Activated CD4-positive, alpha-beta T cell treated with anti-CD3 and anti-CD28 coated beads, Interleukin-2, amount 10 ng/mL, durations not matched to agents 7 days and 5 days (primary cell): ENCODE measurements at regions not wholly inside any gene's neighbourhood (a gene's known extent, or its start where the extent isn't known, plus 50 kb on each side); places are given as distances from the start of the nearest gene placed in this dataset.

Experiments
- CTCF ChIA-PET: fragments of 350-600 bp; sonication (Branson Sonifier 250); formaldehyde crosslinking; loops from one replicate; lab custom pipeline; 2021; ENCODE audit warnings: antibody characterized with exemption; lab: Charles Lee
- POLR2A ChIA-PET: fragments of 350-600 bp; sonication (Branson Sonifier 250); formaldehyde crosslinking; loops from one replicate; lab custom pipeline; 2021; ENCODE audit warnings: antibody characterized with exemption; lab: Charles Lee
- DNase-seq: peaks from one replicate; pipeline ENCODE4 v3.0.0-alpha.2; 2020
- H3K27ac Mint-ChIP-seq: one replicate; pipeline ENCODE4 v1.8.0; 2021; ENCODE audit warnings: mild to moderate bottlenecking, moderate library complexity, mixed read lengths
- H3K27me3 Mint-ChIP-seq: one replicate; pipeline ENCODE4 v1.8.0; 2021; ENCODE audit warnings: mixed read lengths
- H3K36me3 Mint-ChIP-seq: one replicate; pipeline ENCODE4 v1.8.0; 2021; ENCODE audit warnings: low read depth, mixed read lengths
- H3K4me1 Mint-ChIP-seq: one replicate; pipeline ENCODE4 v1.8.0; 2021; ENCODE audit warnings: mixed read lengths
- H3K4me3 Mint-ChIP-seq: one replicate; pipeline ENCODE4 v1.8.0; 2021; ENCODE audit warnings: mild to moderate bottlenecking, moderate library complexity, mixed read lengths
- H3K9me3 Mint-ChIP-seq: one replicate; pipeline ENCODE4 v1.8.0; 2021; ENCODE audit warnings: mixed read lengths

DNA sequence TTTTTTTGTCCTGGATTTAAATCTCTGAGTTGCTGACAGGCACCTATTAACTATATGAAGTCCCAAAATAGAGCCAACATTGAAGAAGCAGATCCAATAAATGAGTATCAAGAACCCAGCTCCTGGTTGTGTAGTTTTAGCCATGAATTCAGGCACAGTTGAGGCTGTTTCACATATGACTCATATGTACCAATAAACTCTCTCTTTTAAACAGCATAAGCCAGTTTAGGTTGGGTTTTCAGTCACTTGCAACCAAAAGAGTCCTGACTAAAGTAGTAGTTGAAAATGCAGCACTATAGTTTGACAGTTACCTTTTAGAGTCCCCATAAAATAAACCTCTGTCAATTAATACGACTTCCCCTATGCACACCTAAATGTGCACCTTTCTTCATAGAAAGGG lies 389.9 kb downstream of the RPS29 start:
- ChIA-PET CTCF (no interaction called here), POLR2A (no interaction called here)
- DNase-seq, result no peak
- Mint-ChIP-seq H3K4me3 (no peak overlapping the region), H3K36me3 (no peaks in the 10 kb centered on the region), H3K9me3 (no peaks in the 10 kb centered on the region), H3K27ac (no peak overlapping the region), H3K4me1 (no peaks in the 10 kb centered on the region), H3K27me3 (no peaks in the 10 kb centered on the region)

DNA sequence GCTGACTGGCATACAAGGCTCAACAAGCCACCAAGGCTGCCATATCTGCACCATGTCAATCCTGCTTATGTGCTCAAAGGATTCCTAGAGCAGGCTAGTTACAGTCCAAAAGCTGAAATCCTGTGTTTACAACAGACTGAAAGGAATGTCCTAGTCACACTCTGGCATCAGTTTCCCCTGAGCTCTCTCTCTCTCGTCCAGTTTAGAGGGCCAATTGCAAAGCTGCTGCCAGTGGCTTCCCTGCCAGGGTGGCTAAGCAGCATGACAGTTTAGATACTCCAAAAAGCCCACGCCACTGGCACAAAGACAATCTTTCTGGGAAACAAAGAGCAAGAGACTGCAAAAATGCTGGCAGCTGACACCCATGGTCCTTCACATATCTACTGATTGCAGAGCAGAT lies 392.1 kb downstream of the RPS29 start:
- no peak overlapping the region for H3K27ac Mint-ChIP-seq
- no peaks in the 10 kb centered on the region for H3K36me3 Mint-ChIP-seq
- no peaks in the 10 kb centered on the region for H3K4me1 Mint-ChIP-seq
- H3K9me3 Mint-ChIP-seq, result no peaks in the 10 kb centered on the region
- H3K27me3 Mint-ChIP-seq, result no peaks in the 10 kb centered on the region
- CTCF ChIA-PET, result no interaction called here
- POLR2A ChIA-PET, result no interaction called here
- no peak for DNase-seq
- no peak overlapping the region for H3K4me3 Mint-ChIP-seq

DNA sequence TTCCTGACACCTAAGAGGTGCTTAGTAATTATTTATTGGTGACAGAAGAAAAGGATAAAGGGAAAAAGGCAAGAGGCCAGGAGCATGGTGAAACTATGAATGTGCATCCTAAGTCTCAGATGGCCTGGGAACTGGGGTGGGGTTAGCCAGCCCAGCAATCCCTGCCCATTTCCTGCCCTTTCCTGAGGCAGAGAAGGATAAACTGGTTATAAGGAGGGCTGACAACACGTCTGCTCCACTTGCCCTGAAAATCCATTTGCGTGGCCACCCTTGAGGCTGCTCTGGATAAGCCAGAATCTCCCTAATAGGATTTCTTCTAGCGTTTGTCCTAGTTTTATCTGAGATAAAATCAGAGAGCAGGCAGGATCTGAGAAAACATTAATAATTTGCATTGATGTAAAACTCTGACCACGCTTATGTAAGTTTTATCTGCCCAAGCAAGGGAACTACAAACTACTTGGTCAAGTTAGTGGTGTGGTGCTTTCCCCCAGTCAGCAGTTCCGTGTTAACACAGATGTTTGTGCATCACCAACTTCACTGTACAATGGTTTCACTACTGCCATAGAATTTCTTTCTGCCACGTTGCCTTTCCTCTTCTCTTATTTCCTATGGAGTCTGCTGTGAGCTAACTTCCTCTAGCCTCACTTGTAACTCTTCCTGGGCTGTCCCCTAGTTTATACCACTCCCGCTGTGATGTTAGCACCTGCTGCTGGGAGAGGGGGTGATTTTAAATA lies 392.7 kb downstream of the RPS29 start:
- ChIA-PET POLR2A (no interaction called here), CTCF (no interaction called here)
- no peaks in the 10 kb centered on the region for H3K27me3 Mint-ChIP-seq
- DNase-seq, result no peak
- H3K4me3 Mint-ChIP-seq, result no peak overlapping the region
- H3K27ac Mint-ChIP-seq, result no peak overlapping the region
- H3K4me1 Mint-ChIP-seq, result no peaks in the 10 kb centered on the region
- H3K9me3 Mint-ChIP-seq, result no peaks in the 10 kb centered on the region
- H3K36me3 Mint-ChIP-seq, result no peaks in the 10 kb centered on the region

GRCh38 chr14:49191380-49191779 lies 394.8 kb downstream of the RPS29 start:
- Mint-ChIP-seq H3K4me3 (no peak overlapping the region), H3K36me3 (no peaks in the 10 kb centered on the region), H3K9me3 (no peaks in the 10 kb centered on the region), H3K27ac (no peak overlapping the region), H3K4me1 (no peaks in the 10 kb centered on the region), H3K27me3 (no peaks in the 10 kb centered on the region)
- ChIA-PET CTCF (no interaction called here), POLR2A (no interaction called here)
- DNase-seq, result no peak

GRCh38 chr14:49189375-49189774 lies 396.8 kb downstream of the RPS29 start:
- POLR2A ChIA-PET, result no interaction called here
- Mint-ChIP-seq H3K4me3 (no peak overlapping the region), H3K27ac (no peak overlapping the region), H3K27me3 (no peaks in the 10 kb centered on the region), H3K36me3 (no peaks in the 10 kb centered on the region), H3K9me3 (no peaks in the 10 kb centered on the region), H3K4me1 (no peaks in the 10 kb centered on the region)
- CTCF ChIA-PET, result interaction anchor here (0.7 kb wide), 1 partner anchor 417 kb away, joined by 3 read pairs; no protein-coding TSS in a partner anchor
- DNase-seq, result no peak

DNA sequence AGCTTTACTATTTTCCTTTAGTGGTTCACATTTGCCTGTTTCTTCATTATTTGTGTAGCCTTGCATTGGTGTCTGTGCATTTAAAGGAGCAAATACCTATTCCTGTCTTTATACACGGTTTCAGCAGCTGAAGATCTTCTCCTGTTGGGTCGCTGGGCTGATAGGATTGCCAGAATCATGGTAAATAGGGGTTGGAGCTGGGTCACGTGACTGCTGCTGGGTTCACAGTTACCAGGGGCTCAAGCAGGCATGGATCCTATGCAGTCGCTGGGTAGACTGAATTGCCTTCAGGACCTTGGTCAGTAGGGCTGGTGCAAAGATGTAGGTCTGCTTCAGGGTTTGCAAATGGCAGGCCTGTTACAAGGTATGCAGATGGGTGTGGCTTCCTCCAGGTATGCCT lies 398.4 kb downstream of the RPS29 start:
- H3K36me3 Mint-ChIP-seq, result no peaks in the 10 kb centered on the region
- H3K4me1 Mint-ChIP-seq, result no peaks in the 10 kb centered on the region
- DNase-seq, result no peak
- CTCF ChIA-PET, result no interaction called here
- H3K27ac Mint-ChIP-seq, result no peak overlapping the region
- H3K4me3 Mint-ChIP-seq, result no peak overlapping the region
- POLR2A ChIA-PET, result no interaction called here
- H3K27me3 Mint-ChIP-seq, result no peaks in the 10 kb centered on the region
- H3K9me3 Mint-ChIP-seq, result peaks cover under 1% of the 10 kb centered on the region

DNA sequence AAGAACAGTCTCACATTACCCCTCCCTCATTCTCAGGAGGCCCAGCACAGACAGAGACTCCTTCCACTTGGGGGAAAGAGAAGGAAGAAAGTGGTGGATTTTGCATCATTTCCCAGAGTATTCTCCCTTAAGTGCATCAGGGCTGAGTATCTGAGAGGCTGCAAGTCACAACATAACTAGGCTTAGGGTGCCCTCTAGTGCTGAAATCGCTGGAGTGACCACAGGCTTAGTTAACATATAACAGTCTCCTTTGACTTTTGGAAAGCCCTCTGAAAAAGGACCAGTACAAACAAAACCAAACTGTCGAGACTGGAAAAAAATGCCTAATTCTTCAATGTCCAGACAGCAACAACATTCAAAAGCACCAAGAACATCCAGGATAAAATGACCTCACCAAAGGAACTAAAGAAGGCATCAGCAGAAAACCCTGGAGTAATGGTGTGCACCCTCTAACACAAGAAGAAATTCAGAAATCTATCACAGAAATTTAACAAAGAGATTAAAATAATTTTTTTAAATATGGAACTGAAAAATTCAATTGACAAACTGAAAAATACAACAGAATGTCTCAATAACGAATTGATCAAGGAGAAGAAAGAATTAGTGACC lies 412.3 kb downstream of the RPS29 start:
- CTCF ChIA-PET, result no interaction called here
- no peaks in the 10 kb centered on the region for H3K36me3 Mint-ChIP-seq
- H3K27me3 Mint-ChIP-seq, result peaks cover 5% of the 10 kb centered on the region
- POLR2A ChIA-PET, result no interaction called here
- no peak overlapping the region for H3K27ac Mint-ChIP-seq
- H3K4me1 Mint-ChIP-seq, result no peaks in the 10 kb centered on the region
- H3K4me3 Mint-ChIP-seq, result no peak overlapping the region
- no peaks in the 10 kb centered on the region for H3K9me3 Mint-ChIP-seq
- DNase-seq, result peak; percentile 68

GRCh38 chr14:49164074-49164473 lies 422.1 kb downstream of the RPS29 start:
- Mint-ChIP-seq H3K4me1 (no peaks in the 10 kb centered on the region), H3K4me3 (no peak overlapping the region), H3K36me3 (no peaks in the 10 kb centered on the region), H3K9me3 (no peaks in the 10 kb centered on the region), H3K27ac (no peak overlapping the region), H3K27me3 (no peaks in the 10 kb centered on the region)
- CTCF ChIA-PET, result no interaction called here
- DNase-seq, result no peak
- POLR2A ChIA-PET, result no interaction called here

GRCh38 chr14:49160983-49161382 lies 425.2 kb downstream of the RPS29 start:
- no peaks in the 10 kb centered on the region for H3K36me3 Mint-ChIP-seq
- H3K4me1 Mint-ChIP-seq, result no peaks in the 10 kb centered on the region
- H3K9me3 Mint-ChIP-seq, result no peaks in the 10 kb centered on the region
- H3K27me3 Mint-ChIP-seq, result no peaks in the 10 kb centered on the region
- no peak overlapping the region for H3K27ac Mint-ChIP-seq
- CTCF ChIA-PET, result no interaction called here
- no peak overlapping the region for H3K4me3 Mint-ChIP-seq
- POLR2A ChIA-PET, result no interaction called here
- no peak for DNase-seq

DNA sequence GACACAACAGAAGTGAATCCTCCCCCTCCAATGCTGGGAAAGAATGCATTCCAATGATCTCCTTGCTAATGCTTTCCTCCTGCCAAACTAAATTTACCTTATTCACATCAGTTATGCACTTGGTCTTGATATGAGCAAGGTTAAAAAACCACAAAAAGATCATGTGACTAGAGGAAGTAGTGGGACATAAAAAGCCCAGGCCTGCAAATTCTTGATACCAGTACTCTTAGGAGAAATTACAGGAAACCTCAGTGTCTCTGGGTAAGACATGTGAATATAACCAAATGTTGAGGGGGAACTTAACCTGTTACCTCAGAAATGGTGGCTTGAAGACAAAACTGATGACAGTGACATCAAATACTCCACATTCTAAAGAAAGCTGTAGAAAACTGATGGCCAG lies 427.1 kb downstream of the RPS29 start:
- Mint-ChIP-seq H3K36me3 (no peaks in the 10 kb centered on the region), H3K4me1 (no peaks in the 10 kb centered on the region), H3K27me3 (no peaks in the 10 kb centered on the region), H3K4me3 (no peak overlapping the region), H3K27ac (no peak overlapping the region), H3K9me3 (no peaks in the 10 kb centered on the region)
- no peak for DNase-seq
- POLR2A ChIA-PET, result no interaction called here
- CTCF ChIA-PET, result no interaction called here

DNA sequence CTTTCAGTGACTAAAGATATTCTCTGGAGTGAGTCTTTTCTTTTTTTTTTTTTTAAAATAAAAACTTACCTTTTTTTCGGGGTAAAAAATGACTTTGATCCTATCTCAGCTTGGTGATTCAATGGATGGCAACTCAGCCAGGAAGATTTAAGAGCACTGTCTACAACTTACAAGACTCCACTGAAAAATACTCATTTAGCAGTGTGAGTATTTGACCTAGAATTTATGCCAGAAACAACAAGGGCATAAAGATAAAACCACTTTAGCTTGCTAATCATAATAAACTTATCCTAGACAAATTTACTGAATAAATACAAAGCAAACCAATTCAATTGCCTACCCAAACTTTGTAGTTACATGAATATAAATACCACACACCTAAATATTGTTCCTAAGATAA lies 446.6 kb downstream of the RPS29 start:
- Mint-ChIP-seq H3K27ac (no peak overlapping the region), H3K27me3 (peaks cover 3% of the 10 kb centered on the region), H3K4me1 (no peaks in the 10 kb centered on the region), H3K9me3 (no peaks in the 10 kb centered on the region), H3K36me3 (no peaks in the 10 kb centered on the region), H3K4me3 (no peak overlapping the region)
- ChIA-PET CTCF (interaction anchor here (0.5 kb wide), 1 partner anchor 1296 kb away, joined by 3 read pairs; no protein-coding TSS in a partner anchor), POLR2A (no interaction called here)
- DNase-seq, result no peak

- Mint-ChIP-seq H3K27me3 (no peaks in the 10 kb centered on the region), H3K9me3 (no peaks in the 10 kb centered on the region), H3K4me3 (no peak overlapping the region), H3K4me1 (no peaks in the 10 kb centered on the region), H3K27ac (no peak overlapping the region), H3K36me3 (no peaks in the 10 kb centered on the region)
- CTCF ChIA-PET, result no interaction called here
- no peak for DNase-seq
- POLR2A ChIA-PET, result no interaction called here
Observed at GRCh38 chr14:49134940-49135339, 451.2 kb downstream of the RPS29 start.

- Mint-ChIP-seq H3K4me3 (no peak overlapping the region), H3K27me3 (no peaks in the 10 kb centered on the region), H3K27ac (no peak overlapping the region), H3K9me3 (peaks cover 2% of the 10 kb centered on the region), H3K36me3 (no peaks in the 10 kb centered on the region), H3K4me1 (no peaks in the 10 kb centered on the region)
- ChIA-PET CTCF (no interaction called here), POLR2A (no interaction called here)
- no peak for DNase-seq
Observed at GRCh38 chr14:49121246-49121645, 464.9 kb downstream of the RPS29 start.
